PC-3 (cell line): ENCODE measurements at regions not wholly inside any gene's neighbourhood (a gene's known extent, or its start where the extent isn't known, plus 50 kb on each side); places are given as distances from the start of the nearest gene placed in this dataset.

Experiments
- ATAC-seq: fragments of 200-7000 bp; cut with Tn5 transposase; 2 replicates; pipeline ENCODE4 v1.9.1; 2020; ENCODE audit warnings: mild to moderate bottlenecking, moderate library complexity
- BruUV-seq: library from RNA; stranded (reverse); fragments of 400-500 nt; replicated peaks from 2 replicates; lab custom pipeline; 2021; lab: Mats Ljungman, UMichigan
- CTCF ChIA-PET: fragments of 300-600 bp; sonication (Branson Sonifier 250); formaldehyde crosslinking; loops from one replicate; lab custom pipeline; 2022; ENCODE audit warnings: antibody characterized with exemption; lab: Charles Lee
- POLR2A ChIA-PET: fragments of 300-600 bp; sonication (Branson Sonifier 250); formaldehyde crosslinking; loops from one replicate; lab custom pipeline; 2022; ENCODE audit warnings: antibody characterized with exemption; ENCODE audit not compliant: unreplicated experiment; lab: Charles Lee
- DNase-seq: peaks from one replicate; pipeline ENCODE4 v3.0.0-alpha.2; 2015
- H2AFZ ChIP-seq: fragments of 300-600 bp; sonication (generic); 2 replicates; pipeline ENCODE4 v1.6.0; 2016; ENCODE audit warnings: antibody characterized with exemption, low read length
- H3F3A ChIP-seq: fragments of 300-600 bp; sonication (generic); one replicate; pipeline ENCODE4 v1.6.0; 2017; ENCODE audit warnings: antibody characterized with exemption, low read length, control low read depth, mild to moderate bottlenecking; ENCODE audit not compliant: unreplicated experiment
- H3K27ac ChIP-seq: fragments of 300-600 bp; sonication (generic); 2 replicates; pipeline ENCODE4 v1.5.1; 2016; ENCODE audit warnings: mild to moderate bottlenecking, low read length
- H3K27me3 ChIP-seq: fragments of 300-600 bp; sonication (generic); 2 replicates; pipeline ENCODE4 v1.6.1; 2016; ENCODE audit warnings: low read length, mixed read lengths
- H3K36me3 ChIP-seq: fragments of 300-600 bp; sonication (generic); 2 replicates; pipeline ENCODE4 v1.6.1; 2016; ENCODE audit warnings: low read depth, mixed run types, low read length, mixed read lengths
- H3K4me1 ChIP-seq: fragments of 300-600 bp; sonication (generic); 2 replicates; pipeline ENCODE4 v1.5.1; 2016; ENCODE audit warnings: low read length; ENCODE audit not compliant: insufficient read depth
- H3K4me2 ChIP-seq: fragments of 300-600 bp; sonication (generic); 2 replicates; pipeline ENCODE4 v1.6.0; 2016; ENCODE audit warnings: low read length
- H3K4me3 ChIP-seq: fragments of 300-600 bp; sonication (generic); 2 replicates; pipeline ENCODE4 v1.5.1; 2016; ENCODE audit warnings: mild to moderate bottlenecking, low read length, mixed read lengths
- H3K79me2 ChIP-seq: fragments of 300-600 bp; sonication (generic); 2 replicates; pipeline ENCODE4 v1.6.1; 2017; ENCODE audit warnings: low read length, mixed read lengths
- H3K9ac ChIP-seq: fragments of 300-600 bp; sonication (generic); 2 replicates; pipeline ENCODE4 v1.6.0; 2016; ENCODE audit warnings: mild to moderate bottlenecking, low read length
- H3K9me2 ChIP-seq: fragments of 300-600 bp; sonication (generic); replicated peaks from 2 replicates; pipeline ENCODE4 v1.6.1; 2016; ENCODE audit warnings: mixed run types, low read length, mixed read lengths
- H3K9me3 ChIP-seq: fragments of 300-600 bp; sonication (generic); 2 replicates; pipeline ENCODE4 v1.6.1; 2016; ENCODE audit warnings: low read length, mixed read lengths
- H4K20me1 ChIP-seq: fragments of 300-600 bp; sonication (generic); 2 replicates; pipeline ENCODE4 v1.6.1; 2016; ENCODE audit warnings: low read length, mixed read lengths
- EZH2 ChIP-seq: fragments of 300-600 bp; sonication (generic); IDR thresholded peaks from one replicate; pipeline ENCODE4 v1.6.1; 2017; ENCODE audit warnings: antibody characterized with exemption, mild to moderate bottlenecking, low read length; ENCODE audit not compliant: unreplicated experiment
- EZH2phosphoT487 ChIP-seq: fragments of 300-600 bp; sonication (generic); IDR thresholded peaks from 2 replicates; pipeline ENCODE4 v1.6.1; 2018; ENCODE audit warnings: mild to moderate bottlenecking, antibody characterized with exemption, low read length, borderline replicate concordance
- intact Hi-C: fragments of 100-400 bp; cut with micrococcal nuclease; formaldehyde crosslinking; loops from 2 replicates; pipeline ENCODE4 v1.9.0; 2023
- TF ChIP-seq, protein P1 (sequence below): fragments of 300-600 bp; sonication (generic); conservative IDR thresholded peaks from 2 replicates; pipeline ENCODE4 v1.5.1; 2017; ENCODE audit warnings: antibody characterized with exemption, low read depth, mild to moderate bottlenecking, low read length

- TF ChIP-seq EZH2 = no peak
- no peak for TF ChIP-seq EZH2phosphoT487
- TF ChIP-seq, protein P1, sequence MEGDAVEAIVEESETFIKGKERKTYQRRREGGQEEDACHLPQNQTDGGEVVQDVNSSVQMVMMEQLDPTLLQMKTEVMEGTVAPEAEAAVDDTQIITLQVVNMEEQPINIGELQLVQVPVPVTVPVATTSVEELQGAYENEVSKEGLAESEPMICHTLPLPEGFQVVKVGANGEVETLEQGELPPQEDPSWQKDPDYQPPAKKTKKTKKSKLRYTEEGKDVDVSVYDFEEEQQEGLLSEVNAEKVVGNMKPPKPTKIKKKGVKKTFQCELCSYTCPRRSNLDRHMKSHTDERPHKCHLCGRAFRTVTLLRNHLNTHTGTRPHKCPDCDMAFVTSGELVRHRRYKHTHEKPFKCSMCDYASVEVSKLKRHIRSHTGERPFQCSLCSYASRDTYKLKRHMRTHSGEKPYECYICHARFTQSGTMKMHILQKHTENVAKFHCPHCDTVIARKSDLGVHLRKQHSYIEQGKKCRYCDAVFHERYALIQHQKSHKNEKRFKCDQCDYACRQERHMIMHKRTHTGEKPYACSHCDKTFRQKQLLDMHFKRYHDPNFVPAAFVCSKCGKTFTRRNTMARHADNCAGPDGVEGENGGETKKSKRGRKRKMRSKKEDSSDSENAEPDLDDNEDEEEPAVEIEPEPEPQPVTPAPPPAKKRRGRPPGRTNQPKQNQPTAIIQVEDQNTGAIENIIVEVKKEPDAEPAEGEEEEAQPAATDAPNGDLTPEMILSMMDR = no peak
- CTCF ChIA-PET = no interaction called here
- intact Hi-C loops = loop anchor here (10.0 kb wide), 2 partner anchors 702 to 978 kb away; partner anchors contain the start of gene CDH2
- H3K27ac ChIP-seq = no peak overlapping the region
- H2AFZ ChIP-seq = no peak overlapping the region
- H4K20me1 ChIP-seq = no peaks in the 10 kb centered on the region
- peaks cover 9% of the 10 kb centered on the region for H3F3A ChIP-seq
- no peak for DNase-seq
- no peak overlapping the region for H3K4me3 ChIP-seq
- peaks cover 43% of the 10 kb centered on the region for H3K4me1 ChIP-seq
- H3K9me2 ChIP-seq = no peaks in the 10 kb centered on the region
- no peak overlapping the region for H3K9ac ChIP-seq
- H3K9me3 ChIP-seq = no peaks in the 10 kb centered on the region
- no peaks in the 10 kb centered on the region for H3K27me3 ChIP-seq
- no peaks in the 10 kb centered on the region for H3K79me2 ChIP-seq
- no peaks in the 10 kb centered on the region for H3K36me3 ChIP-seq
- no TSS peak for BruUV-seq
- ATAC-seq = no peak
- H3K4me2 ChIP-seq = no peak overlapping the region
- POLR2A ChIA-PET = no interaction called here
Measured at GRCh38 chr18:29153091-29153490, 976.2 kb upstream of the CDH2 start.

DNA sequence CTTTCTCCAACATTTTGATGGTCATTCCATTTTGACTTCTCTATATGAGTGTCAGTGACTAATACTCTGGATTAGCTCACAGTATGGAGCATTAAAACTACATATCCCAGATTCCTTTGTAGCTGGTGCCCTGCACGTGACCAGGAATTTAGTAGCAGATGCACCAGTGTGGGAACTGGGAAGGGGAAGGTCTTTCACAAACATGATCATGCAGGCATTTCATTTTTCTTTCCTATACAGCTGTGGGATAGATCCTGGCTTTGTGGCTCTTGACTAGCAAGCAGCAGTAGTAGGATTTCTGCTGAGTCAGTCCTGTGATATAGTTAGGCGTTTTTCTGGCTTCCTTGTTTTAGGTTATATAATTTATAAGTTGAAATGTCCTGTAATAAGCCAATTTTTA, 971.0 kb upstream of the CDH2 start:
- peak; percentile 45; the same call in 1 of the 2 replicates for ATAC-seq
- H3K36me3 ChIP-seq = no peaks in the 10 kb centered on the region
- BruUV-seq = no TSS peak

GRCh38 chr18:29146068-29146467, 969.1 kb upstream of the CDH2 start:
- Histone ChIP-seq H3K4me3 (no peak overlapping the region), H2AFZ (no peak overlapping the region), H3K9ac (no peak overlapping the region), H4K20me1 (no peaks in the 10 kb centered on the region), H3F3A (no peaks in the 10 kb centered on the region), H3K4me1 (no peaks in the 10 kb centered on the region), H3K79me2 (no peaks in the 10 kb centered on the region), H3K27me3 (no peaks in the 10 kb centered on the region), H3K36me3 (no peaks in the 10 kb centered on the region), H3K27ac (no peak overlapping the region), H3K9me3 (no peaks in the 10 kb centered on the region), H3K4me2 (no peak overlapping the region), H3K9me2 (no peaks in the 10 kb centered on the region)
- no TSS peak for BruUV-seq
- ATAC-seq (no peak), DNase-seq (no peak)
- CTCF ChIA-PET = no interaction called here
- TF ChIP-seq, protein P1 = no peak
- TF ChIP-seq EZH2 = no peak
- TF ChIP-seq EZH2phosphoT487 = no peak
- intact Hi-C loops = no loop called here
- POLR2A ChIA-PET = no interaction called here

More for the DNA sequence above, 971.0 kb upstream of the CDH2 start:
- H2AFZ ChIP-seq = no peak overlapping the region
- no peaks in the 10 kb centered on the region for H3K9me3 ChIP-seq
- no peaks in the 10 kb centered on the region for H3K79me2 ChIP-seq
- no peak overlapping the region for H3K4me3 ChIP-seq
- H3K9me2 ChIP-seq = no peaks in the 10 kb centered on the region
- H3K4me2 ChIP-seq = no peak overlapping the region
- intact Hi-C loops = no loop called here
- no peaks in the 10 kb centered on the region for H3K27me3 ChIP-seq
- TF ChIP-seq EZH2phosphoT487 (no peak), EZH2 (no peak)
- TF ChIP-seq, protein P1 = no peak
- ChIA-PET POLR2A (no interaction called here), CTCF (no interaction called here)
- H3K4me1 ChIP-seq = no peaks in the 10 kb centered on the region
- DNase-seq = peak; percentile 46
- no peak overlapping the region for H3K9ac ChIP-seq
- no peaks in the 10 kb centered on the region for H3F3A ChIP-seq
- no peak overlapping the region for H3K27ac ChIP-seq
- no peaks in the 10 kb centered on the region for H4K20me1 ChIP-seq
